ENCODE measurements at regions not wholly inside any gene's neighbourhood (a gene's known extent, or its start where the extent isn't known, plus 50 kb on each side); places are given as distances from the start of the nearest gene placed in this dataset.

DNA sequence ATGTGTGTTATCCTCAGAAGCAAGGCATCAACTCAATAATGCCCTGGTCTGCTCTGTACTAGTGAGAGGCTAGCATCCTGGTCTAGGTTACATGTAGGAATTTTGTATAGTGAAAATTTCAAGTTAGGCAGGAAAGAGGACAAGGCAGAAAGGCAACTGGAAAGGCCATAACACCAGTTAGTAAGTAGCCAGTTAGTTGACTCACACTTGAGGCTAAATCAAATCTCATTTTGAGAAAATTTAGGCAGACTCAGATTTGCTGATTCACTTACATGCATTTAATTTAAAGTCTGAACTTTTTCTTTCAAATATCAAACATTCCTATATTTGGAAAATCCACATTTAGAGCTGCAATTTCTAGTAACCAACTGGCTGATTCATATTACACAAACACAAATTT, 184.5 kb upstream of the TCF21 start:
- TF ChIP-seq CTCF (IDR thresholded peaks at IDR 0.05) (no peak), POLR2A (IDR thresholded peaks at IDR 0.05) (no peak)

Measured in gastroesophageal sphincter (tissue), 3 donors.